GM06990 (cell line): ENCODE measurements at regions not wholly inside any gene's neighbourhood (a gene's known extent, or its start where the extent isn't known, plus 50 kb on each side); places are given as distances from the start of the nearest gene placed in this dataset.

Experiments
- DNase-seq: peaks from one replicate; pipeline ENCODE4 v3.0.0-alpha.2; 2011; ENCODE audit not compliant: insufficient read length; ENCODE audit errors: extremely low read depth
- H3K27me3 ChIP-seq: replicated peaks from 2 replicates; pipeline ENCODE4 v1.6.0; 2011; ENCODE audit warnings: low read length; ENCODE audit not compliant: control insufficient read depth, insufficient read depth
- H3K36me3 ChIP-seq: 2 replicates; pipeline ENCODE4 v1.5.1; 2011; ENCODE audit warnings: low read length; ENCODE audit not compliant: control insufficient read depth, insufficient read depth
- H3K4me3 ChIP-seq: replicated peaks from 2 replicates; pipeline ENCODE4 v1.5.1; 2011; ENCODE audit warnings: low read depth, mild to moderate bottlenecking, control low read depth, low read length
- CTCF ChIP-seq: IDR thresholded peaks from 2 replicates; pipeline ENCODE4 v1.5.1; 2011; ENCODE audit warnings: low read length, control low read depth, mild to moderate bottlenecking, inconsistent platforms; ENCODE audit not compliant: insufficient read depth, poor library complexity, severe bottlenecking

- Histone ChIP-seq H3K4me3 (no peak overlapping the region), H3K27me3 (no peaks in the 10 kb centered on the region; the same call in 1 of the 2 replicates), H3K36me3 (no peaks in the 10 kb centered on the region; the same call in 1 of the 2 replicates)
- no peak for TF ChIP-seq CTCF
- no peak for DNase-seq
Measured at GRCh38 chr1:48062353-48062752, 65.2 kb upstream of the TRABD2B start.

- Histone ChIP-seq H3K27me3 (no peaks in the 10 kb centered on the region; the same call in 1 of the 2 replicates), H3K4me3 (no peak overlapping the region), H3K36me3 (no peaks in the 10 kb centered on the region; the same call in 1 of the 2 replicates)
- DNase-seq: no peak
- peak; percentile 67 for TF ChIP-seq CTCF
Measured at GRCh38 chr1:48061162-48062136, 64.3 kb upstream of the TRABD2B start.

- no peak for DNase-seq
- no peak for TF ChIP-seq CTCF
- H3K36me3 ChIP-seq: no peaks in the 10 kb centered on the region
- H3K4me3 ChIP-seq: no peak overlapping the region
- no peaks in the 10 kb centered on the region; the same call in none of the 2 replicates for H3K27me3 ChIP-seq
Measured at GRCh38 chr1:48059289-48059688, 62.1 kb upstream of the TRABD2B start.

GRCh38 chr1:48058135-48059025 lies 61.2 kb upstream of the TRABD2B start:
- Histone ChIP-seq H3K27me3 (no peaks in the 10 kb centered on the region; the same call in 1 of the 2 replicates), H3K36me3 (no peaks in the 10 kb centered on the region), H3K4me3 (no peak overlapping the region)
- TF ChIP-seq CTCF: no peak
- no peak for DNase-seq

GRCh38 chr1:48057249-48057648 lies 60.1 kb upstream of the TRABD2B start:
- H3K36me3 ChIP-seq: no peaks in the 10 kb centered on the region
- TF ChIP-seq CTCF: no peak
- H3K27me3 ChIP-seq: no peaks in the 10 kb centered on the region; the same call in 1 of the 2 replicates
- H3K4me3 ChIP-seq: no peak overlapping the region
- DNase-seq: no peak
